GM19463 (cell line): ENCODE measurements at regions not wholly inside any gene's neighbourhood (a gene's known extent, or its start where the extent isn't known, plus 50 kb on each side); places are given as distances from the start of the nearest gene placed in this dataset.
A peak's percentile ranks its signal among the peaks of the same experiment; 100 is the strongest.

Experiments
- ATAC-seq: cut with Tn5 transposase; IDR thresholded peaks from one replicate; pipeline ENCODE4 v1.9.1; 2021; ENCODE audit warnings: mild to moderate bottlenecking, moderate library complexity; ENCODE audit not compliant: unreplicated experiment

DNA sequence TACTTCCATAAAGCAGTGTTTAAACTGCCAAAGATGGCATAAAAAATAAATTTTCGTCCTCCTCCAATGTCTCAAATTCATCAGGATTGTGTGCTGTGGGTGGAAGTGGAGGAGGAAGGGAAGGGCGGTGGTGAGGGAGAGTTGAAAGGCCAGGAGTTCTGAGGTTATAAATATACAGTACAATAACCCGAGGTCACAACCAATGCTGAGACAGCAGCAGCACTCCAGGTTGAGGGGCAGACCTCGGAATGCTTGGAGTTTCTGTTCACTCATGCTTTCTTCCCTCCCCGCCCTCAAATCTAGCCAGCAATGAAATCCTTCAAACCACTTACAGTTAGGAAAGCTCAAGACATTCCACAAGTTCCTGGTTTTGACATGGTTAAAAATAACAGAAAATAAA, 134.0 kb upstream of the SMAD1 start:
- no peak for ATAC-seq

DNA sequence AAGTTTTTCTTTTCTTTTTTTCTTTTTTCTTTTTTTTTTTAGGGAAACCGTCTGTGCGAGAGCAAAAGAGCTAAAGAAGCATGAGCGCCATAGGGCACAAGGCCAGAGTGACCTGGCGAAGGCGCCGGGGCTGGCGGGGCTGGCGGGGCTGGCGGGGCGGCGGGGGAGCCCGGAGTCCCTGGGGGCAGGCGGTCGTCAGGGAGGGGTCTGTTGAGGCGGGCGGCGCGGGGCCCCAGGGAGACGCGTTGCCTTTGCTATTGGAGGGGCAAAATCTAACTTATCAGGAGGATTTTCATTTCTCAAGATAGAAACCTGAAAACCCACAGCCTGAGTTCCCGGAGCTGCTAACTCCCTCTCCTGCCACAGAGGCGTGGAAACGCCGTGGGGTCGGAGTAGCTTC, 135.6 kb upstream of the SMAD1 start:
- ATAC-seq = no peak

DNA sequence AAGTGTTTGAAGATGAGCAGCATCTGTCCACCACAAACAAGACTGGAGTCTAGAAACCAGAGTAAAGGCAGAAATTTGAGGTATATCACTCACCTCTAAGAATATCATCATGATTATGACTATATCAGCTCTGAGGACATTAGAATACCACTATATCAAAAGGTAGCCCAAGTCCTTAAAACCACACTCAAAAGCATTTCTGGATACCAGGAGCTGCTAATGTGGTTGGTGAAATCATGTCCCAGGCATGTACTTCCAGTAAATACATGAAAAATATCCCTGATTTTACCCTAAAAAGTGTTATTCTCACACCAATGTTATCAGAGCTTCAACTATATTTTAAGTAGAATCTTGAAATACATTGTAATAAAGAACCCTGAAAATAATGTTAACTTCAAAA, 136.3 kb upstream of the SMAD1 start:
- ATAC-seq = no peak

DNA sequence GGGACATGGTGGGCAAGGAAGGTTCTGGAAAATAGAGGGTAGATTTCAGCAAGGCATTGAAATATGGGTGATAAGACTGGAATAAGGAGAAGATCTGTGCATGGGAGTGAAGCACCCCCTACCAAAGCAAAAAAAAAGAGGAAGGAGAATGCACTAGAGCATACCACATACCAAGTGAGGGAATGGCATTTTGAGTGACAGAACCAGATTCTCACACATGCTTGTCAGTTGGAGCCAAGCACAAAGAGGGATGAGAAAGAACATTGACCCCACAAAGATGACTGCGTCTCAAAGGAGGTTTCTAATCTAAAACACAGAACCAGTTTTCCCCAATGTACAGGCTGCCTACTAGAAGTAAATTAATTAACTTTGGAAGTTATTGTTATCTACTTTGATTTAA, 140.3 kb upstream of the SMAD1 start:
- ATAC-seq = no peak

DNA sequence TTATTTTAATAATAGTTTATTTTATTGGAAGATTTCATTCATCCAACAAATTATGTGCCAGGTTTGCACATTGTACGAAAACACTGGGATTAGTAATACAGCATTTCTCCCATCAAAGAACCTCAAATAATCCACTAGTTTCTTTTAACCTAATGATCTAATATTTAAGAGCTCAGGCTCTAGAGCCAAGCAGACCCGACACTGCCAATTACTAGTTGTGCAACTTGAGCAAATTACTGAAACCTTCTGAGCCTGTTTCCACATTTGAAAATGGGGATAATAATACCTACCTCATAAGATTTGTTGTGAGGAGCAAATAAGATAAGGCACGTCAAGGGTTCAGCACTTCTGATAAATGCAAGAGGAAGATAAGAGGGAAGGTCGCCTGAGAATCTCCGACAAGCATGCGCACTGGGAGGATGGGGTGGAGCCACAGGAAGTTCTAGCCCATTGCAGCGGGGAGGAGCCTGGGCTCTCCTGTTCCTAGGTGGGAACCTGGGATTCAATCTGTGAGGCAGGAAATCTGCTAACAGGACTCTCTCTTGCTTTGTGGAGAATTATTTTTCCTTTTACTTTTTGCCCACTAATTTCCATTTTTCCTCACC, 141.5 kb upstream of the SMAD1 start:
- ATAC-seq = no peak

DNA sequence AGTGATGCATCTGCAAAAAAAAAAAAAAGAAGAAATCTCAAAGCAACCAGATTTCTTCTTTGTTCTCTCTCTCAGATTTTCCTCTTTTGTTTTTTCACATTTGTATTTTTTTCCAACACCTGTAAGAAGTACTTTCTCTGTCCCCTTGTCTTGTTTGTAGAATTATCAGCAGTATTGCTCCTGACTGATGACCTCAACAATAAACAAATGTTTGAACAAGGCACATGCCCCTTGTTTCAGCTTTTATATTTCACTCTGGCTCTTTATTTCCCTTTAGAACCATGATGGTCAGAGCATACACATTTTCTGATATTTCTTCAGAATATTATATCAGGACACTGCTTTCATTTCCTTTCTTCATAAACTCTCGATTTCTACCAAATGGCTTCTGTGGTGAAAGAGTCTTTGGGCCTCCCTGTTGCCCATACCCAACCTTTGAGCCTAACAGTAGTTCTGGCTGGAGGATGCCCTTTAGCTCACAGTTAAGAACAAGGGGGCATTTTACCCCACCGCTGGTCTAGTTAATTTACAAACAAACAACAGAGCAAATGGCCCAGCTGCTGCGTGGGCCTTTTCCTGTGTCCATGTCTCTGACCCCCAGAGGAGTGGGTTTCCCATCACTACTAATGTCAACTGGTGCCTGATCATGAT, 142.5 kb upstream of the SMAD1 start:
- ATAC-seq = no peak

DNA sequence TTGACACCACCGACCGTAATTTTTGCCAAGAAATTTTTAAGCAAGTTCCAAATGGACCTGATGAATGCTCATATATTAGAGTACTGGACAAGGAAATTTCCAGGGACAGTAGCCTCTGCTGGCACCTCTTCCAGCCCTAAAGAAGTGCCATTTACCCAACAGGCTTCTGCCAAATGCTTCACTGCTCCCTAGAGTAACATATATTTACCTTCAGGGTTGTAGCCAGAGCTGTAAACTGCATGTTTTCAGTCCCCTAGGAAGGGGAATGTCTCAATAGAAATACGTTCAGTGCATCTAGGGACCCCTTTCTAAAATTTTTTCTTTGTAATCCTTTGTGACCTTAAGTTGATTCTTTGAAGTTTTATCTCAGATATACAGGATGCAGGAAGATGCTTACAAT, 143.1 kb upstream of the SMAD1 start:
- no peak for ATAC-seq

DNA sequence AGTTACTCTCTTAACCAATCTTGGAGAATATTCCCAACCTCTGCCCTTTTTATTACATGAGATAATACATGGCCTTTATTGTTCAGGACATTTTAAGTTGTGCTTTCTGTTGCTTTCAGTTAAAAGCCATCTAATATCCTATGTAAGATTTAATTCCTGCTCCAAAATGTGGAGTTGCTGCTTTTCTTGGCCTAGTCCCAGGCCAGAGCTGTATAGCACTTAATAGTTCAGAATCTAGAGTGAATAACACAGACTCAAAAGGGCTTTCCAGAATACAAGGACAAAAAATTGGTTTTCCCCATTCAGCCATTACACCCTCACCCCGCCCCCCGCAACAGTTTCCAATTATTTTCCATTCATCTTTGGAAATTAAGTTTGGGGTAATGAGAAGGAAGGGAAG, 144.3 kb upstream of the SMAD1 start:
- ATAC-seq = no peak

DNA sequence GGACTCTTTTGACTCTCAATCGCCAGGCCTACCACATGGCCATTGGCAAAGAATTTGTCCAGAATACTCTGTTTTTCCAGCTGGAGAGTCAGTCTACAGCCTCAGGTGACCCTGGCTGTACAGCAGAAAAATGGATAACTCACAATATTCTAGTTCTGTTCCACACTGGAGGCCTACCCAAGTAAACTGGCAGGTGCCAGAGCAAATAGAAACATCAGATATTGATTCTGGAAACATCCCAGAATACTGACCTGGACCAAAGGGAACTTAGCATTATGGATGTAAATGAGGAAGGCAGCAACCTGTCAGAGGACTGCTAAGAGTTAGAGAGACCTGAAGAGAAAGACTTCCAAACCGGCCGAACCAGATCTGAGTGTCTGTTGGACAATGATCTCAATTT, 147.9 kb upstream of the SMAD1 start:
- ATAC-seq = no peak

DNA sequence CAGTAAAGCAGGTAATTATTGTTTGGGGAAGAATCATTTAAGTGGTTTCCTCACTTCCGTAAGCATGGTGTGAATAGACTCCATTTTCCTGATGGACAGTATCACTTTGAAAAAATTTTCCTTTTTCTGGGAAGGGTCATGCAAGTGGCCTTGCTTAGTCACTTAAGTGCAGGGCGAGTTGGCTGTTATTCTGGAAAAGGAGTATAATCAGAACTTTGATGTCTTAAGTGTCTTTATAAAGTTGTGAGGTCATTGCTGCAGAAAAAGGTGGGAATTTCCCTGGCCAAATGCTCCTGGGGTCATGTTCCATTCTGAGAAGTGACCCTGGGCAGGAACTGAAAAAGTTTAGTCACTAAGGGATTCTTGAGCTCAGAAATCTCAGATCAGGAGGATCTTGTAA, 146.1 kb upstream of the OTUD4 start:
- no peak for ATAC-seq

DNA sequence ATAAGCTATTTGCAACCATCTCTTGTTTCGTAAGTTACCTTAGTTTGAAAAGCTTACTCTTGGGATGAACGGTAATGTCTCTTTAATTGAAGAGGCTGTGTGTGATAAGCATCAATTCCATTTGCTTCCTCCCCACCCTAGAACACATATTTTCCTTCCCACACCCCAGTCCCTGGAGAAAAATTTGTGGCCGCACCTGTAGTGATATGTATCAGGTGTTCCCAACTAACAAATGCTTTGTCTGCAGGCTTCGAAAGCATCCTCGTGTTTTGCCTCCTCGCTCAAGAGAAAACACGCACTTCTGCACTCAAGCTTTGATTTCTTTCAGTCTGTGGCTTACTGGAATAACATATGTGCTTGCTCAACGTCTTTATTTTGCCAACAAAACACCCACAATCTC, 143.8 kb upstream of the OTUD4 start:
- no peak for ATAC-seq

DNA sequence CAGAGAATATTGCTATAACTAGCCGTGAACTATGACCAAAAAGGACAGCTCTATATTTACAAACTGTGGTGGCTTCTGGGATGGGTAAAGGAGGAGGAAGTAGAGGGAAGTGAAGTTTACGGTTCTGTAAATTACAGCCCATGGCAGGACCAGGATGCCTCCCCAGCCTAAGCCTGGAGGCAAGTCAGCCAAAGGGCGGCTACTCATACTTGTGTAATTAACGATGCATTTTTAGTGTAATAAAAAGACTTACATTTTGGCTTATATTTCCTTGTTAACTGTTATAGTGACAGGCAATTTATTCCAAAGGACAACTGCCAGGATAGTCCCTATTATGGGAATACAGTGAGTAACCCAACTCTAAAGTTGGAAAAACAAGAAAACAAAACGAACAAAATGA, 139.9 kb upstream of the OTUD4 start:
- no peak for ATAC-seq

DNA sequence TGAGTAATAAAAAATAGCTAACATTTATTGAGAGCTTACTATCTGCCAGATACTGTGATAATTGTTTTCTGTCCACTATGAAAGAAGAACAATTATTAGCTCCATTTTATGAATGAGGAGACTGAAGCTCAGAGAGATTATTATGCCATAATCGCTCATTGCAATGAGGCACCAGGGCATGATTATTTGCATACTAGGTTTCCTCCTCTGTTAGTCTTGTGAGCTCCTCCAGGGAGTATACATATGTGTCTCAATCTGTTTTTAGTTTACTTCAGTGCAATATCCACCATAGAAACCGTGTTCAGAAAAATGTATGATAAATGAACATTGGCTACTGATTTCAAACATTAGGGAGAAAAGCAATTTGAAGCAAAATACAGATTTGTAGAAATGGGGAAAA, 139.4 kb upstream of the OTUD4 start:
- no peak for ATAC-seq

DNA sequence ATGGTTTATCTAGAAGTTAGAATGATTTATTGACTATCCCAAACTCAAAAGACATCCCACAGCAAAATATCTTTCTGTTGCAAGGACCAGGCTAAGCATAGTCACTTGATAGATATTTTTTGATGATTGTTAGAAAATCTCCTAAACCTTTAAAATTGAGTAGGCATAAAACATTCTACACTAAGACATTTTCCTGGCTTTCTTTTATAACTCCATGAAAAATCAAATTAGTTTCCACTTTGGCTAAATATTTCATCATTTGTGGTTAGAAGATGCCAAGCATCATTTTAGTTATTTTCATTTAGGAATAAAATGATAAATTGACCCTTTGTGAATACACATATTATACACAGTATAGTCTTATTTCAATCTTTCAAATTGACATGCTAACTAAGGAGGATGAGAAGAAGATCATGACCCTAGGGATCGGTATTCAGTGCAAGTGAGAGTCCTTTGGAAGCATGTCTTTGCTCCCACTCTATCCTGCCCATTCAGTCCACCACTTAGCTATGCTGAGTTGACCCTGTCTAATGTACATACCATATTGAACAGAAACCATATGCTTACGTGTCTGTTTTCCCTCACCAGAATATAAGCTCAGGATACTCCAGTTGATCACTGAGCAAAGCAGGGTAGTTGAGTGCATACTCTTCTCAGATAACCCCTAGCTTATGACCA, 136.6 kb upstream of the OTUD4 start:
- ATAC-seq = no peak

DNA sequence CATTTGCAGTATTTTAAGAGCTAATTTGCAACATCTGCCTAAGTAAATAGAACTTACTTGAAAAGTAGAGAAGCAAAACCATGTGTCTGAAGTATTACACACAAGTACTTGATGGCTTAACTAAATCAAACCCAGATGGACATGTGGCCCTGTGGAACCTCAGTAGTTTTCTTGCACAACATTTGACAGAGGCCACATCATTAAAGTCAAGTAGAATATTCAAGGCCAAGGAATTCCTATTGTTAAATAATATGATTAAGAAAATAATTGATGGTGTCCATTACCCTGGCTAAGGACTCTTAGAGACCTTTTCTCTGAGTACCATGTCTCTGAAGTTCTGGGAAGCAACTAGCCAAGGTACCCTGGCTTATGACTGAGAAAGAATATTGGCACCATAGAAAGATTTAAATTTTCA, 135.4 kb upstream of the OTUD4 start:
- no peak for ATAC-seq

DNA sequence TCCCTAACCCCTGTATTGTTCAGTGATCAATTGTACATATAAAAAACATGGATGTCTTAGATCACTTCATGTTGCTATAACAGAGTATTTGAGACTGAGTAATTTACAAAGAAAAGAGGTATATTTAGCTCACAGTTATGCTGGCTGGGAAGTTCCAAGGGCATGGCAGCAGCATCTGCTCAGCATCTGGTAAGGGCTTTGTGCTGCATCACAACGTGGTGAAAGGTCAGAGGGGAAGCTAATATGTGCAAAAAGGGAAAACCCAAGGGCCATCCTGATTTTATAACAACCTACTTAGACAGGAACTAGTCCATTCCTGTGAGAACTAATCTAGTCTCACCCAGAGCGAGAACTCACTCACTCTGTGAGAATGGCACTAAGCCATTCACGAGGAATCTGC, 128.2 kb upstream of the OTUD4 start:
- ATAC-seq = no peak

DNA sequence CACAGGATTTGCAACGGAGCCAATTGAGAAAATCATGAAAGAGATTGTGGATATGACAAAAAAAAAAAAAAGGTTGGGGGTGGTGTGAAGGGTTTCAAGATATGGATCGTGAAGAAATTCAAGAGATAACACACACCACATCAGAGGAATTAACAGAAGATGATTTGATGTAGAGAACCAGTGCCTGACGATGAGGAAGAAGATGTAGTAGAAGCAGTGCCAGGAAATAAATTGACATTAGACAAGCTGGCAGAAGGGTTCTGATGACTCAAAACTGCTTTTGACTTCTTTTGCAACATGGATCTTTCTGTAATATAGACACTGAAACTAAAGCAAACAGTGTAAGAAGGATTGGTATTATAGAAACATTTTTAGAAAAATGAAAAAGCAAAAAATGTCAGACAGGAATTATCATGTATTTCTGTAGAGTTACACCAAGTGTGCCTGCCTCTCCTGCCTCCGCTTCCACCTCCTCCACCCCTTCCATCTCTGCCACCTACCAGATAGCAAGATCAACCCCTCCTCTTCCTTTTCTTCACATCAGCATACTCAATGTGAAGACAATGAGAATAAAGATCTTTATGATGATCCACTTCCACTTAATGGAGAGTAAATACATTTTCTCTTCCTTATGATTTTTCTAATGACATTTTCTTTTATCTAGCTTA, 127.5 kb upstream of the OTUD4 start:
- no peak for ATAC-seq

DNA sequence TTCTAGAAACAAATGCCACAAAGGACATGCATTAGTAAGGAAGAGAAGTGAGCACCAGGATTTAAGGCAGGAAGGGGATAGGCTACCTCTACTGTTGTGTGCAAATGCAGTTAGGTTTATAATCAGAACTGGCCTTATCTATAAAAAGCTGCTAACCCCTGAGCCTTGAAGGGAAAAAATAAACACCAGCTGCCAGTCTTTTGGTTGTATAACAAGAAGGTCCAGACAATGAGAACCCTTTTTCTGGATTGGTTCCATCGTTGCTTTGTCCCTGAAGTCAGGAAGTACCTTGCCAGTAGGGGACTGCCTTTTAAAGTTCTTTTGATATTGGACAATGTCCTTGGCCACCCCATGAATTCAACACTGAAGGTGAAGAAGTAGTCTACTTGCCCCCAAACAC, 126.7 kb upstream of the OTUD4 start:
- ATAC-seq = no peak

DNA sequence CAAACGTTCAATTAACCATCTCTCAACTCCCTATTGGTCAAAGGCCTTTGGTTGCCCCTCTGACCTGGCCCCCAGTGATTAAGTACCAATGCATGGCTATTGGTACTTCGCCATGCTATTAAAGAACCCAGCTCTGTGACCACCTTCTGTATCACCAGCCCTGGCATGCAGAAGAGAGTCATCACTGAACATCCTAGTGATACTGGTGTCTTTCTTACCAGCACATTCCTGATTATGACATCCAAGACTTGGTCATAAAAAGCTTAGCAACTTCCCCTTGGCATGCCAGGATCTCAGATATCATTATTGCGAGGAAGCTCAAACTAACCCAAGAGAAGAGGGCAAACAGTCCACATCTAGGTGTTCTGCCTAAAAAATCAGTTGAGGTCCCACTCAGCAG, 122.3 kb upstream of the OTUD4 start:
- ATAC-seq = no peak

DNA sequence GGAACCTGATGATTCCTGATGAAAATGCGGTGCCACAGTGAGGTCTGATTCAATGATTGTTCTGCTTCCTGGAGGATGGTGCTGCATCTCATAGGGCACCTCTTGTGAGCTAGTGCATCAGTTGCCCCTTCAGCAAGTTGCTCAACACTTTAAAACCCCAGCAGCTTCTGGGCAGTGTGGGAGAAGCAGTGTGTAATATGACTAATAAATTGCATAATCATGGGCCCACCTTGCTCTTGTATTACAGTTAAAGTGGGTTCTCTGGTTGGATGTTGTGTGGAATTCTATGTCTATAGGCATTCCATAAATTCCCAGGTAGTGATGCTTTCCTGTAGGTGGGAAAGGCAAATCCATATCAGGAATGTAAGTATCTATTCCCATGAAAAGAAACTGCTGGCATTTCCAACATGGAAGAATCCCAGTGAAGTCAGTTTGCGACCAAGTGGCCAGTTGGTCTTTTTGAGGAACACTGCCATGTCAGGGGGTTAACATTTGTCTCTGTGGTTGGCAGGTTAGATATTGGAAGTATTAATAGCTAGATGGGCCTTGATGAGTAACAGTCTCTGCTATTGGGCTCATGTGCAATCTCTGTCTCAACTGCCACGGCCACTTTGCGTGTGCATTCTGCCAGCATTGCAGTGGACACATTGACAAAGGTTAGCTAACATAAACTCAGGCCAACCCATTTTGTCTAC, 121.1 kb upstream of the OTUD4 start:
- ATAC-seq = no peak

DNA sequence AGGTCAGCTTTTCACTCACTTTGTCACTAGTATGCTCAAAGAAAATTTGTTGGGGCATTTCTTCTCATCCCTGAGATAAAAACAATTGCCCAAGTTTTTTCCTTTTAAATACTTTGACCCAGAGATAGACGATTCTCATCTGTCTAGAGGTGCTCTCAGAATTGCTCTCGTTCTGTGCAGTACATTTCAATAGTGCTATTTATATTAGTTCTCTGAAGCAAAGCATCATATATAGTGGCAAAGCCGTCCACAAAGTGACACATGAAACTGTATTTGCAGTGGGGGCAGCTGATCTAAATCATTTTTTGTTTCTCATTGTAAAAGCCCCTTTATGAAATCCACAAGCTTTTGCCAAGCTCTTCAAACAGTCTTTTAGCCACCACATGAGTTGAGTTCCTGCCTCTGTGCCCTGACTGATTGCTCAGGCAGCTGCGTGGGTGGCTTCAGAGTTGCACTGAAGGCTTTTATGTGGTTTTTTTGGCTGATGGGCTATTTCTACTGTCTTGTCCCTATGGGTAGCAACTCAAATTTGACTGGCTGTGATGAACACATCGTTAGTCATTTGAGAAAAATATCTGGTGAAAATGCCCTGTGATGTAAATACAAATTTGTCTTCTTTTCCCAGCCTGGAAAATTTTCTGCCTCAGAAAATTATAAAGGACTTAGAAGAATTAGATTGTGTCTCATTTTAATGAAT, 119.1 kb upstream of the OTUD4 start:
- ATAC-seq = peak; percentile 97
